ENCODE measurements at regions not wholly inside any gene's neighbourhood (a gene's known extent, or its start where the extent isn't known, plus 50 kb on each side); places are given as distances from the start of the nearest gene placed in this dataset.
"Not testable (repeated sequence)": the region's sequence is repeated elsewhere in the genome, so short reads cannot be mapped to it uniquely, and the experiment has no call there.

- FAIRE-seq: no peak
- DNase-seq (ENCODE audit: extremely low spot score, insufficient read length, low read depth): no peak
Observed at GRCh38 chr22:22067192-22067591, 84.6 kb upstream of the TOP3B start.

GRCh38 chr22:22064580-22064979, 82.0 kb upstream of the TOP3B start:
- DNase-seq (ENCODE audit: extremely low spot score, insufficient read length, low read depth): no peak
- FAIRE-seq: no peak

- FAIRE-seq (no peak), DNase-seq (ENCODE audit: extremely low spot score, insufficient read length, low read depth) (no peak)
Observed at GRCh38 chr22:22062306-22062793, 79.8 kb upstream of the TOP3B start.

- FAIRE-seq (no peak), DNase-seq (ENCODE audit: extremely low spot score, insufficient read length, low read depth) (no peak)
Observed at GRCh38 chr22:22061085-22062077, 78.8 kb upstream of the TOP3B start.

GRCh38 chr22:22060200-22061084, 77.9 kb upstream of the TOP3B start:
- FAIRE-seq (peak; percentile 64), DNase-seq (ENCODE audit: extremely low spot score, insufficient read length, low read depth) (peak; percentile 64)

- FAIRE-seq (no peak), DNase-seq (ENCODE audit: extremely low spot score, insufficient read length, low read depth) (no peak)
Observed at GRCh38 chr22:22059291-22060002, 76.9 kb upstream of the TOP3B start.

GRCh38 chr22:22058633-22059290, 76.2 kb upstream of the TOP3B start:
- DNase-seq (ENCODE audit: extremely low spot score, insufficient read length, low read depth): no peak
- no peak for FAIRE-seq

- DNase-seq (ENCODE audit: extremely low spot score, insufficient read length, low read depth): no peak
Observed at GRCh38 chr22:22057617-22058378, 75.2 kb upstream of the TOP3B start.

GRCh38 chr22:22056809-22057594, 74.4 kb upstream of the TOP3B start:
- FAIRE-seq; DNase-seq (ENCODE audit: extremely low spot score, insufficient read length, low read depth): not testable (repeated sequence)

More at GRCh38 chr22:22057617-22058378, 75.2 kb upstream of the TOP3B start:
- no peak for FAIRE-seq

GRCh38 chr22:22052548-22053139, 70.1 kb upstream of the TOP3B start:
- DNase-seq (ENCODE audit: extremely low spot score, insufficient read length, low read depth); FAIRE-seq: not testable (repeated sequence)

- not testable (repeated sequence) for FAIRE-seq; DNase-seq (ENCODE audit: extremely low spot score, insufficient read length, low read depth)
Observed at GRCh38 chr22:22051032-22051431, 68.4 kb upstream of the TOP3B start.

- no peak for DNase-seq (ENCODE audit: extremely low spot score, insufficient read length, low read depth)
- no peak for FAIRE-seq
Observed at GRCh38 chr22:22050141-22050775, 67.7 kb upstream of the TOP3B start.

GRCh38 chr22:22049684-22050083, 67.1 kb upstream of the TOP3B start:
- no peak for FAIRE-seq
- no peak for DNase-seq (ENCODE audit: extremely low spot score, insufficient read length, low read depth)

GRCh38 chr22:22048981-22049531, 66.5 kb upstream of the TOP3B start:
- no peak for DNase-seq (ENCODE audit: extremely low spot score, insufficient read length, low read depth)
- no peak for FAIRE-seq

GRCh38 chr22:22048318-22048942, 65.8 kb upstream of the TOP3B start:
- DNase-seq (ENCODE audit: extremely low spot score, insufficient read length, low read depth): no peak

GRCh38 chr22:22047776-22048175, 65.2 kb upstream of the TOP3B start:
- no peak for FAIRE-seq
- no peak for DNase-seq (ENCODE audit: extremely low spot score, insufficient read length, low read depth)

More at GRCh38 chr22:22048318-22048942, 65.8 kb upstream of the TOP3B start:
- no peak for FAIRE-seq
